Activated CD4-positive, alpha-beta memory T cell treated with anti-CD3 and anti-CD28 coated beads, Interleukin-2, amount 10 ng/mL, durations not matched to agents 7 days and 5 days (primary cell): ENCODE measurements at regions not wholly inside any gene's neighbourhood (a gene's known extent, or its start where the extent isn't known, plus 50 kb on each side); places are given as distances from the start of the nearest gene placed in this dataset.

Experiments
- CTCF ChIA-PET: fragments of 350-600 bp; sonication (Branson Sonifier 250); formaldehyde crosslinking; loops from one replicate; lab custom pipeline; 2021; ENCODE audit warnings: antibody characterized with exemption, inconsistent platforms; lab: Charles Lee
- POLR2A ChIA-PET: fragments of 350-600 bp; sonication (Branson Sonifier 250); formaldehyde crosslinking; loops from one replicate; lab custom pipeline; 2021; ENCODE audit warnings: antibody characterized with exemption; lab: Charles Lee
- DNase-seq: peaks from one replicate; pipeline ENCODE4 v3.0.0-alpha.2; 2020
- H3K27ac Mint-ChIP-seq: one replicate; pipeline ENCODE4 v1.8.0; 2021; ENCODE audit warnings: mild to moderate bottlenecking, mixed read lengths
- H3K27me3 Mint-ChIP-seq: one replicate; pipeline ENCODE4 v1.8.0; 2021; ENCODE audit warnings: mixed read lengths
- H3K36me3 Mint-ChIP-seq: one replicate; pipeline ENCODE4 v1.8.0; 2021; ENCODE audit warnings: low read depth, mixed read lengths
- H3K4me1 Mint-ChIP-seq: one replicate; pipeline ENCODE4 v1.8.0; 2021; ENCODE audit warnings: mixed read lengths
- H3K4me3 Mint-ChIP-seq: one replicate; pipeline ENCODE4 v1.8.0; 2021; ENCODE audit warnings: mild to moderate bottlenecking, mixed read lengths
- H3K9me3 Mint-ChIP-seq: one replicate; pipeline ENCODE4 v1.8.0; 2021; ENCODE audit warnings: mixed read lengths

- CTCF ChIA-PET = no interaction called here
- Mint-ChIP-seq H3K27me3 (peaks cover 6% of the 10 kb centered on the region), H3K4me3 (no peak overlapping the region), H3K27ac (no peak overlapping the region), H3K36me3 (no peaks in the 10 kb centered on the region), H3K9me3 (no peaks in the 10 kb centered on the region), H3K4me1 (no peaks in the 10 kb centered on the region)
- POLR2A ChIA-PET = no interaction called here
- no peak for DNase-seq
These were observed 266.8 kb downstream of the TLE3 start for GRCh38 chr15:69830876-69831275.

GRCh38 chr15:69834267-69834666 is 263.4 kb downstream of the TLE3 start:
- H3K27me3 Mint-ChIP-seq = peaks cover 4% of the 10 kb centered on the region
- ChIA-PET CTCF (no interaction called here), POLR2A (no interaction called here)
- no peak for DNase-seq
- H3K4me1 Mint-ChIP-seq = no peaks in the 10 kb centered on the region
- H3K27ac Mint-ChIP-seq = no peak overlapping the region
- H3K4me3 Mint-ChIP-seq = no peak overlapping the region
- H3K9me3 Mint-ChIP-seq = no peaks in the 10 kb centered on the region
- no peaks in the 10 kb centered on the region for H3K36me3 Mint-ChIP-seq

- Mint-ChIP-seq H3K4me3 (no peak overlapping the region), H3K4me1 (no peaks in the 10 kb centered on the region), H3K9me3 (no peaks in the 10 kb centered on the region), H3K36me3 (no peaks in the 10 kb centered on the region), H3K27ac (no peak overlapping the region), H3K27me3 (peaks cover 3% of the 10 kb centered on the region)
- POLR2A ChIA-PET = no interaction called here
- DNase-seq = no peak
- CTCF ChIA-PET = no interaction called here
These were observed 263.0 kb downstream of the TLE3 start for GRCh38 chr15:69834761-69835160.

GRCh38 chr15:69836048-69836447 is 261.7 kb downstream of the TLE3 start:
- H3K27me3 Mint-ChIP-seq = peaks cover 2% of the 10 kb centered on the region
- H3K4me3 Mint-ChIP-seq = no peak overlapping the region
- H3K9me3 Mint-ChIP-seq = no peaks in the 10 kb centered on the region
- no peaks in the 10 kb centered on the region for H3K4me1 Mint-ChIP-seq
- no peak for DNase-seq
- POLR2A ChIA-PET = no interaction called here
- no peak overlapping the region for H3K27ac Mint-ChIP-seq
- CTCF ChIA-PET = no interaction called here
- no peaks in the 10 kb centered on the region for H3K36me3 Mint-ChIP-seq

GRCh38 chr15:69836526-69837230 is 261.0 kb downstream of the TLE3 start:
- CTCF ChIA-PET = no interaction called here
- no peak overlapping the region for H3K27ac Mint-ChIP-seq

GRCh38 chr15:69838338-69838737 is 259.4 kb downstream of the TLE3 start:
- ChIA-PET POLR2A (no interaction called here), CTCF (no interaction called here)
- DNase-seq = no peak

More at GRCh38 chr15:69836526-69837230, 261.0 kb downstream of the TLE3 start:
- no peak for DNase-seq
- Mint-ChIP-seq H3K4me3 (no peak overlapping the region), H3K27me3 (no peaks in the 10 kb centered on the region), H3K36me3 (no peaks in the 10 kb centered on the region), H3K9me3 (no peaks in the 10 kb centered on the region), H3K4me1 (no peaks in the 10 kb centered on the region)
- POLR2A ChIA-PET = no interaction called here

GRCh38 chr15:69838994-69839393 is 258.7 kb downstream of the TLE3 start:
- Mint-ChIP-seq H3K27ac (no peak overlapping the region), H3K4me1 (no peaks in the 10 kb centered on the region), H3K9me3 (no peaks in the 10 kb centered on the region), H3K4me3 (no peak overlapping the region), H3K27me3 (peaks cover 7% of the 10 kb centered on the region), H3K36me3 (no peaks in the 10 kb centered on the region)
- ChIA-PET POLR2A (no interaction called here), CTCF (no interaction called here)
- no peak for DNase-seq

More at GRCh38 chr15:69838338-69838737, 259.4 kb downstream of the TLE3 start:
- Mint-ChIP-seq H3K27ac (no peak overlapping the region), H3K27me3 (peaks cover 3% of the 10 kb centered on the region), H3K4me3 (no peak overlapping the region), H3K9me3 (no peaks in the 10 kb centered on the region), H3K4me1 (no peaks in the 10 kb centered on the region), H3K36me3 (no peaks in the 10 kb centered on the region)

- Mint-ChIP-seq H3K27me3 (peaks cover 7% of the 10 kb centered on the region), H3K36me3 (no peaks in the 10 kb centered on the region), H3K4me1 (no peaks in the 10 kb centered on the region), H3K9me3 (no peaks in the 10 kb centered on the region), H3K27ac (no peak overlapping the region), H3K4me3 (no peak overlapping the region)
- ChIA-PET POLR2A (interaction anchor here (1.2 kb wide), 1 partner anchor 23 kb away, joined by 3 read pairs; no protein-coding TSS in a partner anchor), CTCF (no interaction called here)
- DNase-seq = no peak
These were observed 256.4 kb downstream of the TLE3 start for GRCh38 chr15:69841113-69841828.

- DNase-seq = no peak
- Mint-ChIP-seq H3K27ac (no peak overlapping the region), H3K36me3 (no peaks in the 10 kb centered on the region), H3K27me3 (peaks cover 13% of the 10 kb centered on the region), H3K9me3 (peaks cover 3% of the 10 kb centered on the region), H3K4me1 (no peaks in the 10 kb centered on the region), H3K4me3 (no peak overlapping the region)
- ChIA-PET CTCF (no interaction called here), POLR2A (no interaction called here)
These were observed 254.9 kb downstream of the TLE3 start for GRCh38 chr15:69842851-69843250.

GRCh38 chr15:69843276-69843899 is 254.3 kb downstream of the TLE3 start:
- Mint-ChIP-seq H3K4me1 (peaks cover under 1% of the 10 kb centered on the region), H3K27ac (no peak overlapping the region), H3K36me3 (no peaks in the 10 kb centered on the region), H3K27me3 (peaks cover 13% of the 10 kb centered on the region), H3K9me3 (peaks cover 3% of the 10 kb centered on the region), H3K4me3 (no peak overlapping the region)
- no peak for DNase-seq
- ChIA-PET POLR2A (no interaction called here), CTCF (no interaction called here)

GRCh38 chr15:69843900-69844304 is 253.8 kb downstream of the TLE3 start:
- H3K27me3 Mint-ChIP-seq = peaks cover 13% of the 10 kb centered on the region
- no peak for DNase-seq
- H3K36me3 Mint-ChIP-seq = no peaks in the 10 kb centered on the region
- H3K9me3 Mint-ChIP-seq = peaks cover 3% of the 10 kb centered on the region
- H3K4me1 Mint-ChIP-seq = peaks cover 4% of the 10 kb centered on the region
- POLR2A ChIA-PET = no interaction called here
- CTCF ChIA-PET = no interaction called here
- H3K4me3 Mint-ChIP-seq = no peak overlapping the region
- H3K27ac Mint-ChIP-seq = no peak overlapping the region

GRCh38 chr15:69845159-69845558 is 252.6 kb downstream of the TLE3 start:
- H3K4me1 Mint-ChIP-seq = peaks cover 6% of the 10 kb centered on the region
- no peak for DNase-seq
- ChIA-PET CTCF (no interaction called here), POLR2A (no interaction called here)
- peaks cover 13% of the 10 kb centered on the region for H3K27me3 Mint-ChIP-seq
- no peaks in the 10 kb centered on the region for H3K36me3 Mint-ChIP-seq
- H3K27ac Mint-ChIP-seq = no peak overlapping the region
- peaks cover 3% of the 10 kb centered on the region for H3K9me3 Mint-ChIP-seq
- no peak overlapping the region for H3K4me3 Mint-ChIP-seq

GRCh38 chr15:69847625-69848024 is 250.1 kb downstream of the TLE3 start:
- Mint-ChIP-seq H3K4me1 (peaks cover 6% of the 10 kb centered on the region), H3K9me3 (peaks cover 3% of the 10 kb centered on the region), H3K27ac (no peak overlapping the region), H3K36me3 (no peaks in the 10 kb centered on the region), H3K27me3 (peaks cover 13% of the 10 kb centered on the region), H3K4me3 (no peak overlapping the region)
- POLR2A ChIA-PET = no interaction called here
- DNase-seq = no peak
- CTCF ChIA-PET = no interaction called here
